Stimulated activated CD8-positive, alpha-beta memory T cell treated with anti-CD3 and anti-CD28 coated beads, Interleukin-12 subunit alpha, Interleukin-12 subunit beta, amount 100 ng/mL, for 24 hours (primary cell): ENCODE measurements at regions not wholly inside any gene's neighbourhood (a gene's known extent, or its start where the extent isn't known, plus 50 kb on each side); places are given as distances from the start of the nearest gene placed in this dataset.
"Not testable (repeated sequence)": the region's sequence is repeated elsewhere in the genome, so short reads cannot be mapped to it uniquely, and the experiment has no call there.

Source experiments
- DNase-seq: peaks from one replicate; pipeline ENCODE4 v3.0.0-alpha.2; 2020; ENCODE audit errors: extremely low read depth

DNA sequence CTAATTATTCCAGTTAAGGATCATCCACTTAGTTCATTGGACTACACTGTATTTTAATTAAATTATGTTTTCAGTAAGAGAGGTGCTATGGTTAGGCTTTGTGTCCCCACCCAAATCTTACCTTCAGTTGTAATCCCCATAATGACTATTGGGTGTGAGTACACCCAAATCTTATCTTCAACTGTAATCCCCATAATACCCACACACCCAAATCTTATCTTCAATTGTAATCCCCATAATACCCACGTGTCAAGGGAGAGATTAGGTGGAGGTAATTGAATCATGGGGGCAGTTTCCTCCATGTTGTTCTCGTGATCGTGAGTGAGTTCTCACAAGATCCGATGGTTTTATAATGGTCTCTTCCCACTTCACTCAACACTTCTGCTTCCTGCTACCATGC is 208.0 kb upstream of the PHACTR1 start:
- no peak for DNase-seq

DNA sequence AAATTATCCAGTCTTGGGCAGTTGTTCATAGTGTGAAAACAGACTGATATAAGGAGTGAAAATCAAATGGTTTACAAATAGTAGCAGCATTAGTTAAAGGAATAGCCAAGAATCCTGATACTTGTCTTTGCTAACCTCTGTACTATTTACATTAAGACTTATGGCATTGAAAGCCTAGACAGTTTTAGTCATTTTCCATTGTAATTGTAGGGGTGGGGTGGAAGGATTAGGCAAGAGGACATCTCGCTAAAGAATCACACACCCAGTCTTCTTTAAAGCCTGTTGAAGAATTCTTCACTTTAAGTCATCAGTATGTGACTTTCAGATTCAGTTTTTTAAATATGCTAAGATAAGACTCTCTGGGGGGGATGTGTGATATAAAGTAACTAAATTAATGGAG is 207.5 kb upstream of the PHACTR1 start:
- DNase-seq, result no peak

DNA sequence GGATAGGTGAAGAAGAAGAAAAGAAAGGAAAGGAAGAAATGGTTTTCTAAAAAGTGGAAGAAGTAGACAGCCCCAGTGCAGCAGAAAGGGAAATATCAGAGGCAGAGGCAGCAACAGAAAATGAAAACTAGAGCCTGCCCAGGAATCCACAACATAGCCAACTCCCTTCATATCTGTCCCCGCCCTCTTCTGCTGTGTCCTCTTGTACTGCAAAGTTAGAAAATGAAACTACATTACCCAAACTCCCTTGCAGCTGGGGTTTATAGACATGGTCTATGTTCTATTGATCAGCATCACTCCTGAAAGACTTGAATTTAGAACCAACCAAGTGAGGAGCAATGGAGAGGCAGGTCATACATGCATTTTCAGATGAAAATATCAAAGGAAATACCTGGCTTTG is 200.5 kb upstream of the PHACTR1 start:
- DNase-seq, result no peak

DNA sequence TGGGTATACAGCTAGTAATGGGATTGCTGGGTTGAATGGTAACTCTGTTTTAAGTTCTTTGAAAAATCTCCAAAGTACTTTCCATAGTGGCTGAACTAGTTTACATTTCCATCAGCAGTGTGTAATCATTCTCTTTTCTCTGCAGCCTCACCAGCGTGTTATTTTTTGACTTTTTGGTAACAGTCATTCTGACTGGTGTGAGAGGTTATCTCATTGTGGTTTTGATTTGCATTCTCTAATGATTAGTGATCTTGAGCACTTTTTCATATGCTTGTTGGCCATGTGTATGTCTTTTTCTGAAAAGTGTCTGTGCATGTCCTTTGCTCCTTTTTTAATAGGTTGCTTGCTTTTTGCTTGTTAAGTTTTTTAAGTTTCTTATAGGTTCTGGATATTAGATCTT is 194.2 kb upstream of the PHACTR1 start:
- no peak for DNase-seq

DNA sequence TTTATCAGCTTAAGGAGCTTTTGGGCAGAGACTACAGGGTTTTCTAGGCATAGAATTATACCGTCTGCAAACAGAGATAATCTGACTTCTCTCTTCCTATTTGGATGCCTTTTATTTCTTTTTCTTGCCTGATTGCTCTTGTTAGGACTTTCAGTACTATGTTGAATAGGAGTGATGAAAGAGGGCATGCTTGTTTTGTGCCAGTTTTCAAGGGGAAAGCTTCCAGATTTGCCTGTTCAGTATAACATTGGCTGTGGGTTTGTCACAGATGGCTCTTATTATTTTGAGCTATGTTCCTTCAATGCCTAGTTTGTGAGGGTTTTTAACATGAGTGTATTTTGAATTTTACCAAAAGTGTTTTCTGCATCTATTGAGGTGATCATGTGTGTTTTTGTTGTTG is 192.8 kb upstream of the PHACTR1 start:
- DNase-seq, result no peak

- DNase-seq, result no peak
These were observed 191.3 kb upstream of the PHACTR1 start for GRCh38 chr6:12525276-12525675.

DNA sequence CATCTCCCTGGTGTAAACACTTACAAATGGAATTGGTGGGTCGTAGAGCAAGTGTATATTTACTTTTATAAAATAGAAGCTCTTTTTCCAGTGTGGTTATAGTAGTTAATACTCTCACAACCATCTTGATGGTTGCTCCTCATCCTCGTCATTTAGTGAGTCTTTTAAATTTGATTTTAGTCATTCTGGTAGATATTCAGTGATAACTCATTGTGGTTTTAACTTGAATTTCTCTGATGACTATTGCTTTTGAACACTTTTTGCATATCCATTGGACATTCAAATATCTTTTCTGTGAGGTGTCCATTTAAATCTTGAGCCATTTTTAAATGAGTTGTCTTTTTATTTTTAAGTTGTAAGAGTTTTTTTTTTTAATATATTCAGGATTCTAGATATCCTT is 189.2 kb upstream of the PHACTR1 start:
- no peak for DNase-seq

DNA sequence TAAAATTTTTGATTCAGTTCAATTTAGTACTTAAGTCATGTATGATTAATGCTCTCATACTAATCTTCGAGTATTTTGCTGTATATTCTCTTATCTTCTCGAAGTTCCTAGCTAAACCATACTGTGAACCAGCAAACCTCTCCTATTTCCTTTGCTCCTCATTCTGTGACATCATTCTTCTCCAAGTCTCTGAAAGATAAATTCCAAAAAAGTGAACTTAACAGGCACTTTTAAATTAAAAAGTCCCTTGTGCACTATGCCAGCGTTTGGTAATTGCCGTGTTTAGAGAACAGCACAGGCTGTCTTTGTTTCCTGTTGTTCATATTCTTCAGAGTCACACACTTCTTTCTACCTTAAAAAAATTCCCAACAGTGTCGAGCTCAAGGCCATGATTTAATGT is 188.4 kb upstream of the PHACTR1 start:
- no peak for DNase-seq

- no peak for DNase-seq
These were observed 187.8 kb upstream of the PHACTR1 start for GRCh38 chr6:12528581-12529363.

- DNase-seq, result no peak
These were observed 187.1 kb upstream of the PHACTR1 start for GRCh38 chr6:12529364-12530019.

GRCh38 chr6:12530345-12530744 is 186.2 kb upstream of the PHACTR1 start:
- DNase-seq, result no peak

- DNase-seq, result no peak
These were observed 183.0 kb upstream of the PHACTR1 start for GRCh38 chr6:12533586-12533985.

DNA sequence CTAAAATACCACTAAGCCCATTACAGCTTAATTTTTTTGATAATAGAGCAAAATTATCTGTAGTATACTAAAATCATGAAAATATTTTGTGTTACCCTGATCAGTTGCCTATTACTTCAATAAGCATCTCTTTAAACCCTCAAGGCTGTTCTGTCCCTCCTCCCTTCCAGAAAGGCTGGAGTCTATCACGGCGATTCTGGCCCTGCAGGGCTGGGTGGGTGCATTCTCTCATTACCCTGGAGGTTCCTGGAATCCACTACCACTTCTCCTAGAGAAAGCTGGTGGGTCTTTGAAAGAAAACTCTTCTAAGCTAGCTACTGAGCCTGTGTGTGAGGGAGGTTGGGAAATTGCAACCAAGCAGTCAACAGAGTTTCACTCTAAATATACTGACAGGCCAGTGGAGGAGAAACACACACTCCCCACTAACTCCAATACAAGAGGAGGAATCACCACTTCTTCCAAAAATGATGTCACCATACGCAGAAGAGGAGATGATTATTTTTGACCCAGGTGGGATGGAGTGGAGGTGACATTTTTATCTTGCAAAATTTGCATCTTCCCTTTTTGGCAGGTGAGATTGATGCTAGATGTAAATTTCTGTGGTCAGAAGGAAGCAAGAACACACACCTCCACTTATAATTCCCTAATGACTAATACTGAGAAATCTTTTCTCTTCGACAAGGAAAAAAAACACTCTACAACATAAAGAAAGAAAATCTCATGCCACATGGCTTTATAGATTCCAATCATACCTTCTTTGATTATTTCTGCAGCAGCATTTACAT is 182.3 kb upstream of the PHACTR1 start:
- DNase-seq, result no peak

DNA sequence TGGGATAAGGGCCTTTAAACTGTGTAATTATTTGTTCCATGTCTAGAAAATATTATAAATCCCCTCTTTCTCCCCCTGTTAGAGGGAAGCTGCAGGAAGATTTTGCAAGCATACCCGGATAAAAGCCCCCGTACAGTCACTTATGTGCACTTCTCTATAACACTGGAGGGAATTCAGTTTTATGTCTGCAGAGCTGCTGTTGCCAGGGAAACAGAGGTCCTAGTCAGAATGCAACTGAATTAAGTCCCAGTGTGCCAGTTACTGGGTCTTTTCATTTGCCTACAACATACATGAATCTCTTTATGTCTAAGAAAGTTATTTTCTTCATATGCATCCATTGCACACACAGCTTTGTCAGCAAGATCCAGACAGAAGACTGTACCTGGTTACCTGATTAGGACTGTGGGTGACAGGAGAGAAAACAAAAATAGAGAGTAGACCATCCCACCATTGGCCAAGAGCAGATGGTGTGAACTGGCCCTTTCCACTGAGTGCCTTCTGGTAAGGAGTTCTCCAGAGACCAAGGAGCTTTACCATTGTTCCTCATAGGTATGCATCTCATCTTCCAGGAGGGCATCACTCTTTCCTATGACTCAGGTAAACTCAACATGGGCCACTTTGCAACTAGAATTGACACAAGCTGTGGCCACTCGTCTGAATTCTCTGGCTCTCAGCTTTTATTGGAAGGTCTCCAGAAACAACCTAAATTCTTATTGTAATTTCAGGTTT is 180.8 kb upstream of the PHACTR1 start:
- DNase-seq, result no peak

GRCh38 chr6:12536416-12536815 is 180.2 kb upstream of the PHACTR1 start:
- no peak for DNase-seq

GRCh38 chr6:12537389-12537788 is 179.2 kb upstream of the PHACTR1 start:
- no peak for DNase-seq

- DNase-seq, result no peak
These were observed 177.6 kb upstream of the PHACTR1 start for GRCh38 chr6:12538881-12539357.

GRCh38 chr6:12542319-12543115 is 174.1 kb upstream of the PHACTR1 start:
- DNase-seq, result not testable (repeated sequence)

DNA sequence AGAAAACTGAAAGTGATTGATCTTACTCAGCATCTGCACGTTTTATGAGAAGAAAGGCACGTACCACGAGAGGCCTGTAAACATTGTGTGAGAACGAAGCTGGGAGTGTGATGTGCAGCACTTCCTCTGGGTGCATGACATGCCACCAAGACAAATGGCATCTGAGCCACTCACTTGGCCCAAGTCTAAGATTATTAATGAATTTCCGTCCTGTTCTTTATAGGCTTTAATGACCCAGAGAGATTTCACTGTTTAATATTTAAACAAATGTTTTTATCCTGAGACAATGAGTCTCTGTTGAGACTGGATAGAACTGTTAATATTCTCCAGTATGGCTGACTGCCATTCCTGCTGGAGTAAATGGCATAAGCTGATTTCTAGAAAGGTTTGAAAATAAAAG is 172.6 kb upstream of the PHACTR1 start:
- no peak for DNase-seq

DNA sequence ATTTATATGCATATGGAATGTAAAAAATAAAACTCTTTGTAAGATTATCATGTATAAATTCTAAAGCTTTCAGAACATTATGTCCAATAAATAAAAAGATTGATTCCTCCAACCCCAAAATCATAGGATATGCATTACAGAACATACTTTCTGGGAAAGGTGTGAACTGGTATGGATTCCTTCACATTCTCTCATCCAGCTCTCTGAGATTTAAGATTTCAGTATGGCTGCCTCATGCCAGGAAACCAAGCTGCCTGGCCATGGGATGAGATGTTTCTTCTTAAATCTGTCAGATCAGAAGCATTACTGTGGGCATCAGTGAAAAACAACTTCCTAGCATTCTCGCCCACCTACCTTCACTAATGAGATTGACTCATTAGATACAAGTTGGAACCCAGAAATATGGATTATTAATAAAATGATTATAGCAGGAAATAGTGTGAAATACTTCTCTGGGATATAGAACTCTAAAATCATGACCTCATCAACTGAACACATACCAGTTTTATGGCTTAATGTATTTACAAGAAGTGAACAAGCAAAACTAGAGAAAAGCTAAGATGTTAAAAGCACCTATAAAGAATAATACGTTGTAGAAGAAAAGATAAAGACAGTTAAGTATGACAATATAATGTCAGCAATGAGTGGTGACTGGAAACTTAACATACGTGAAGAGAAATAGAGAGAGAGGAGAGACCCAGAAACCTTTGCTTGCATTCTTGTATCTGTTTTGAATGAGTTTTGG is 171.6 kb upstream of the PHACTR1 start:
- no peak for DNase-seq
